IPS-NIHi11 (cell line): ENCODE measurements at regions not wholly inside any gene's neighbourhood (a gene's known extent, or its start where the extent isn't known, plus 50 kb on each side); places are given as distances from the start of the nearest gene placed in this dataset.

Experiments used
- DNase-seq: peaks from one replicate; pipeline ENCODE4 v3.0.0; 2012; ENCODE audit warnings: mixed read lengths, low spot score

DNA sequence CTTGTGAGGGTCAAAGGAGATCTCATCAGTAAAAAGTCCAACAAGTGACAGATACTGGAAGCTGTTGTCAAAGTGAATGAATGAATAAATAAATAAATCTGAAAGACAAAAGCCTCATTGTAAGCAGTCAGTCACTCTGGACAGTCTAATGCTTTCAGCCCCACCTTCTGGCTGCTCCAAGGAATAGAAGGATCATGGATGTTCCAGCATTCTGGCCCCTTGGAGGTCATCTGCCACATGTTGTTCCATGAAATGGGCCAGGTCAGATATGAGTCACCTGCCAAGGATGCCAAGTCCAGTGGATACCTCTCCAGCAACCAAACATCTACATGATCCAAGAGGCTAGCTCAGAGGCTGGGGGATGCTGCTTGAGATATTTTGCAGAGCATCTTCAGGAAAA, 185.6 kb downstream of the BMP7 start:
- no peak for DNase-seq

DNA sequence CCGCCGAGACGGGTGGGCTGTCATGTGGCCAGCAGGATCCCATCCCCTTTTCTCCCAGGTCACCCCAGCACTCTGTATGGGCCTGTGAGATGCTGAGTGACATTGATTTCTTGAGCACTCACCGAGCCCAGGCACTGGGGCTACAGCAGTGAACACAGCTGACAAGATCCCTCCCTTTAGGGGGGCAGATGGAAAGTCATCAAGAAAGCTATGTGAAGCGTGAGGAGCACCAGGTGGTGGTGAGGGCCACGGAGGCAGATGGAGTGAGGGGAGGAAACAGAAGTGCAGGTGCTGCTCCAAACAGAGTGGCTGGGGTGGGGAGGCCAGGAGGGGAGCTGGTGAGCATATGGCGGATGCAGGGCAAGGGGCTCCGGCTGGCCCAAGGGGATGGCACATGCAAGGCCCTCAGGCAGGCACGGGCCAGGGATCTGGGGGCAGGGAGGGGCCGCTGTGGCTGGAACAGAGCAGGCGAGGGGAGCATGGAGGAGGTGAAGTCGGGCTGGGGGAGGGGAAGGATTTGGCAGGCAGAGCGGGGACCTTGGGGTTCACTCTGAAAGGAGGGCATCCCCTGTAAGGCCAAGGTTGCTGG, 184.0 kb downstream of the BMP7 start:
- DNase-seq, result no peak

DNA sequence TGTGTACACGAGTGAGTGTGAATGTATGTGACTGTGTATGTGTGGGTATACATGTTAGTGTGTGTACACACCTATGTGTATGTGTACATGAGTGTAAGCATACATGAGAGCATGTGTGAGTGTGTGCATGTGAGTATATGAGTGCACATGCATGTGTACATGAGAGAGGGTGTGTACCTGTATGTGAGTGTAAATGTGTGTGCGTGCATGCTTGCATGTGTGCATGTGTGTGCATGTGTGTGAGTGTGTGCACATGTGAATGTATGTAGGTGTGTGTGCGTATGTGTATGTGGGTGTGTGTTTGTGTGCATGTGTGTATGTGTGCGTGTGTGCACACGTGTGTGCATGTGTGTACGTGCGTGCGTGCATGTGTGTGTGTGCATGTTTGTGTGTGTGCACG, 183.4 kb downstream of the BMP7 start:
- DNase-seq, result no peak

DNA sequence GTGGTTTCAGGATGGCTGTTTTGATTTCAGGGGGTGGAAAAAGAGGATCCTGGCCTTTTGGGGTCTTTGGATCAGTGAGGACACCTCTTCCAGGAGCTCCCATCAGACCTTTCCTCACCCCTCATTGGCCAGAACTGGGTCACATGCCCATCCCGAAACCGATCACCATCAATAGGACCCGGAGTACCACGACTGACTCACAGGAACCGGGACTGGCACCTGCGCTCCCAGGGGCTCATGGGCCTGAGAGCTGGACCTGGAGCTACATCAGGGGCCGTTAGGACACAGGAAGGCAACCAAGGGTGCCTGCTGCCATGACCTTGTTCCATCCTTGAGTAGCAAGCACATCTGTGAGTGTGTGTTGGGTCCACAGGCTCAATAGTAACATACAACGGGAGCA, 180.4 kb downstream of the BMP7 start:
- DNase-seq, result no peak

DNA sequence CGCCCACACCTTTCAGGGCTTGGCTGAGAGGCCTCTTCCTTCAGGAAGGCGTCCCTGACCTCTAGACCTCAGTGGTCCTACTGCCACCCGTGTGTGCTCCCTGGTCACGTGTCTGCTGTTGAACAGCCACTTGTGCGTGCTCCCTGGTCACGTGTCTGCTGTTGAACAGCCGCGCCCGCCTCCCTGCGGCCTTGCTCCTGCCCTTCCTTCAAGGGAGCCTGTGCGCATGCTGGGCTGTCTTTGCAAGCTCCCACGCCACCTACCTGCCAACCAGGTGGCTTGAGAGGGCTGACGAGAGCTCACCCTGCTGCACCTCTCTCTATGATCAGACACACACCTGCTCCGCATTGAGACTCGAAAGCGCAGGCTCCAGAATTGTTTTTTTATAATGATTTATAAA, 179.3 kb downstream of the BMP7 start:
- DNase-seq, result no peak

DNA sequence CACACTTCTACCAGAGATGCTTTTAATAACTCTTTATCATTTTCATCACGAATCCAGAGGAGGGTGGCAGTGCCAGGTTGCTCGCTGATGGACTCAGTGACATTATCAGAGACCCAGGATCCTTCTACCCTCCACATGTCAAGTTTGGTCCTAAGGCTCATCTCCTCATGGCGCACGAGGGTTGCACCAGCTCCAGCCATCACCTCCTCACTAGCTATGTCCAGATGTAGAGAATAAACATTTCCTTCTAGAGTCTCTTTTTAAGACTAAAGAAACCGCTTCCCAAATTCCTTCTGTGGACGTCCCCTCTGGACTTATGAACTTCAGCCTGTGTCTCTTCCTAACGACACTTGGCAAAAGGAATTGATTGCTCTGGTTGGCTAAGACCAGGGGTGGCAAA, 178.7 kb downstream of the BMP7 start:
- no peak for DNase-seq

DNA sequence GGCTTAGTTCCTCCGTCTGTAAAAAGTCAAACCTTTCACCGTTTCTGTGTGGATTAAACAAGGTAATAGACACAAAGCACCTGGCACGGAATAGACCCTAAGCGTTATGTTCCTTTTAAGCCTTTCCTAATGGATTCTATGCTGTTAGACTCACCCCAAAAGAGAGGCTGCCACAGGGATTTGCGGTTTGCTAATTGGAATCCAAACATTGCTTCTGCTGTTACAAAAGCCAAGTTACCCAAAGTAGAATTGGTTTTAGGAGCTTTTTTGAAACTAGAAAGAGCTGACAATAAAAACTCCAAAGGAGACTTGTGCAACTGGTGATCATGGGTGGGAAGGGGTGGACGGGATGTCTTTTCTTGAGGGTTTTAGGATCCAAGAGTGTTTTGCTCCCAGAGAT, 178.0 kb downstream of the BMP7 start:
- DNase-seq, result no peak

DNA sequence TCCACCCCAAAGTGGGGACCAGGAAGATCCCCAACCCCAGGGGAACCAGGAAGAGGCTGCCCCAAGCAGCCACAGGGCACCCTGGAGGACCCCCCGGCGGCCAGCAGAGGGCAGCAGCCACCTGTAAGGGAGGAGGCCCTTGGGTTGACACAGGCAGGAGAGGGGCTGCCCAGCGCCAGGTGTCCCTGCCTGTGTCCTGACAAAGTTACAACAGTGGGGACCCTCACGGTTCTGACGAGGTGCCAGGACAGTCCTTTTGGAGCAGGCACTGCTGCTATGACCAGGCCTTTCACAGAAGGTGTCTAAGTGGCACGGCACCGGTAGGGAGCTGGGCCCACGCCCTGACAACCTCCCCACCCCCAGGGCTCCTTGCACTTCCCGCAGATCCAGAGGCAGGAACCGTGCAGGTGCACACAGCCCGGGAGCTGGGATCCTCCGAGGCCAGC, 176.7 kb downstream of the BMP7 start:
- peak; percentile 89 for DNase-seq

DNA sequence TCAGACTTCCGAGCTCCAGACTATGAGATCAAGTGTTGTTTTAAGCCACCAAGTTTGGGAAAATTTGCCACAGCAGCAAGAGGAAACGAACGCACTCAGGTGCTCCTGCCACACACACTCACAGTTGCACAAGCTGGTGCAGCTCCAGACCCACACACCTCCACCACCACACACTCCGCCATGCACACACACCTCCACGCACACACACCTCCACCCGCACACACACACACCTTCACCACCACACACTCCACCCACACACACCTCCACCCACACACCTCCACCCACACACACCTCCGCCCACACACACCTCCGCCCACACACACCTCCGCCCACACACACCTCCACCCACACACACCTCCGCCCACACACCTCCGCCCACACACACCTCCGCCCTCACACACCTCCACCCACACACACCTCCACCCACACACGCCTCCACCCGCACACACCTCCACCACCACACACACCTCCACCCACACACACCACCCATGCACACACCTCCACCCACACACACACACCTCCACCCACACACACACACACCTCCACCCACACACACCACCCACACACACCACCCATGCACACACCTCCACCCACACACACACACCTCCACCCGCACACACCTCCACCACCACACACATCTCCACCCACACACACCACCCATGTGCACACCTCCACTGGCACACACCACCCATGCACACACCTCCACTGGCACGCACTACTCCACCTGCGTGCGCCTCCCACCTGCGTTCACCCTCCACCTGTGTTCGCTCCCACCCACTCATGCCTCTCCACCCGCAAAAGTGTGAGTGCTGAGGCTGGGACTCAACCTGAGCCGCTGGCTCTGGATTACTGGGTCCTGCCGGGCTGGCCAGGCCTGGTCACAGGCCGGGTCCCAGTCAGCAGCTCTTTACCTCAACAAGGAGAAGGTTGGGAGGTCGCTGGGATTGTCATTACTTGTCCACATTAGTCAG, 175.6 kb downstream of the BMP7 start:
- no peak for DNase-seq

DNA sequence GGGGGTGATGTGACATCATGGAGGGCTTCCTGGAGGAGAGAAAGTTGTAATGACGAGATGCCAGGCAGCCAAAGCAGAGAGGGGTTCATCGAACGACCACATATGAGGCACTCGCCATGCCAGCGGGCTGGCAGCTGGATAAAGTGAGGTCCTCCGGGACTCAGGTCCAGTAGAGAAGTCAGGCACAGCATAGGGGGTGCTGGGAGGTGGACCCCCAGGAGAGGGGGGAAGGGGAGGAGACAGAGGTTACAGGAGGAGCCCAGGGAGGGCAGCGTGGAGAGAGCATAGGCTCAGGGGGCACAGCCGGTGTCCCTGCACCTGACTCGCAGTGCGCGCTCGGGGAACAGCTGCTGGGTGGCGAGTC, 174.7 kb downstream of the BMP7 start:
- DNase-seq, result no peak

DNA sequence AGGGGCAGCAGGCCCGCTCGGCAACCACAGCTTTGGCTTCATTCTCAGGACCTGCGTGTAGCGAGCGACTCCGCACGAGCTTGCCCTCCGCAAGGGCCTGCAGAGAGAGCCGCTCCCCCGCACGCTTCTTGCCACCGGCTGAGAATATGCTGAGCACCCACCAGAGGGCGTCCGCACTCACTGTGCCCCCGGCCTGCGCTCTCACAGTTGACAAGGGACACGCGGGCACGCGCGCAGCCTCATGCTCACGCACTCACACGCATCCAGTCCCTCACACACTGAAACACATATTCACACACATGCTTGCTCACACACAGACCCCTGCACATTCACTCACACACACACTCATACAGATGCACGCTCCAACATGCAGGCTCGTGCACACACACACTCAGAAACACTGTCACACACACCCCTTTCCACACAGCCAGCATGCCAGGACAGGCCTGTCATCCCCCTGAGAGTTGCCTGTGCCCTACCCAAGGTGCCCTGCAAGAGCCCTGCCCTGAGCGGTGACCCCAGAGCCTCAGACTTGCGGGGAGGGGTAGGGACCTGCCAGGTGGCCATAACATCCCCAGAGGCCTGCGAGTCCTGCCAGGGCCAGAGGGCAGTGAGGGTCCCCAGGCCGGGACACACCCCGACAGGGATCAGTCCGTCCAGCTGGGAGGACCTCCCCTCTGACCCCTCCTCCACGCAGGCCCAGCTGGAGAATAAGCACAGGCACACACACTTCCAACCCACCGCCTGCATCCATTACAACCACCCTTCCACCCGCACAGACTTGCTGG, 174.1 kb downstream of the BMP7 start:
- DNase-seq, result peak; percentile 93

DNA sequence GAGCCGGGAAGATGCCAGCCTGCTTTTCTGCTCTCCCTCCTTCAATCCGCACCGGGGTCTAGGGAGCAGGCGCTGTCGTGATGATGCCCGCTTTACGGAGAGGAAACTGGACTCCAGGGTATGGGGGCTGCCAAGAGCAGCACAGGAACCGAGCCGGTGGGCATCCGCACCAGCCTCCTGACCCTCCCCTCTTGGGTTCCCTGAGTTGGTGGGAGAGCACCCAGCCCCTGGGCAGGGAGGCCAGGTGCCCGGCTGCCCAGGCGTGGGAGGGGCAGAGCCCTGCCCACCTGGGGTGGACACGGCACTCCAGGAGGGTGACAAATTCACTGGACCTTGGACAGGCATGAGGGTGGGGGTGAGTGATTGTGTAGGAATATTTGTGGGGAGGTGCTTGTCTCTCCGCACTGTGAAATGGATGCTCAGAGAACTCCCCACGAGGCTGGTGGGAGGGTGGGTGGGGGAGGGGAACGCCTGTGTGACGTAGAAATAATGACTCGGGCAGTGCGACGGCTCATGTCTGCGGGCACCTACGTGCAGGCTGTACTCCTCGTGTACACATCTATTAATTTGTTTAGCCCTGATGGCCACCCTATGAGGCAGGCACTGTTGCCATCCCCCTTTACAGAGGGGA, 173.4 kb downstream of the BMP7 start:
- DNase-seq, result no peak

DNA sequence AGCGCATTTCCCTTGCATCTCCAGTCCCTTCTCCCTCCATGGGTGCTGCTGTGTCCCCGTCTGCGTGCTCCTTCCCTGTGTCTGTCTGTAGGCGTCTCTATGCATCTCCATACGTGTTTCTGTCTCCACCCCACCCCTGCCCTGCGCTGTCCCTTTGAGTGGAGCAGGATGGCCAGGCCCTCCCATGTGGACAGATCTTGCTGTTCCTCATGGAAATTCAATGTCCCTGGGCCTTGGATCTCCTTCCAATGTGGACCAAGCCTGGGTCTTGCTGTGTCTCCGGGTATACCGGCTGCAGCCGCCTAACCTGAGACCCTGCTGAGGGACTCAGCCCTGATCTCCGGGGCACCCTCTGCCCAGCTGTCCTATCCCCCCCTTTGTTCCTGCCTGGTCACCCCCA, 172.7 kb downstream of the BMP7 start:
- DNase-seq, result no peak

DNA sequence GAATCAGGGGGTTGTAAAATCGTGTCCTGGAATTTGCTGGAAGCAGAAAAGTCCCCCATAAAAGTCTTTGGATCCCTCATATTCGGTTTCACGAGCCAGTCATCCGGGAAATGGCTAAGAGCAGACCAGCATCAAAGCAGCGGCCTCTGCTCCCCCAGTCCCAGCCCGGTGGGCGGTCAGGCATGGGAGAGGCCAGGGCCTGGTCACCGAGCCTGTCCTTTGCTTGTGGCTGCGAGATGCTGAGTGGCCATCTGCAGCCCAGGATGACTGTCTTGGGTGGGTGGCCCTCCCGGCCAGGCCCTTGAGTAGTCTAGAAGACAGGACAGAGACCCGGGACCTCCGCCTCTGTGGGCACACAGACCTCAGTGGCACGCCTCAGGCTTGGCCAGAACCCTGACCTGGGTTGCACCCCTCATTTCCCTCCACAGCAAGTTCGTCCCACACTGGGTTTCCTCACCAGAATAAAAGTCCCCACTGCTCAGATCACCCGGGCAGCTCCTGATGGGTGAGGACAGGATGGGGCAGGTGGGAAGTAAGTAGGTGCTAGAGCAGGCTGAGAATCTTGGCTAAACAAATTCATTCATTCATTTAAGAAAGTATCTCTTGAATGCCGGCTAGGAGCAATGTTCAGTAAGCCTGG, 172.1 kb downstream of the BMP7 start:
- DNase-seq, result no peak

DNA sequence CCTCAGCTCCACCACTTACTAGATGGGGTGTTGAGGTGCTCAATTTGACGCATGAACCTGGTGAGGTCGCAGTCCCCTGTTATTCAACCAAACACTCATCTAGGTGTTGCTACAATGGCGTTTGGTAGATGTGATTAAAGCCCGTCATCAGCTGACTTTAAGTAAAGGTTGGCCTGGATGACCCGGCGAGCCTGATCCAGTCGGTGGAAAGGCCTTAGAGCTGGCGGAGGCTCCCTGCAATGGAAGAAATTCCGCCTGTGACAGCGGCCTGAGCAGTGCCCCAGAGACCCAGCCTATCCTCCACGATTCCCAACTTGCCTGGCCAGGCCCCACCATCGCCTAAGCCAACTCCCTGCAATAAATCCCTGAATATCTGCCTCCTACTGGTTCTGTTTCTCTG, 171.4 kb downstream of the BMP7 start:
- DNase-seq, result no peak

DNA sequence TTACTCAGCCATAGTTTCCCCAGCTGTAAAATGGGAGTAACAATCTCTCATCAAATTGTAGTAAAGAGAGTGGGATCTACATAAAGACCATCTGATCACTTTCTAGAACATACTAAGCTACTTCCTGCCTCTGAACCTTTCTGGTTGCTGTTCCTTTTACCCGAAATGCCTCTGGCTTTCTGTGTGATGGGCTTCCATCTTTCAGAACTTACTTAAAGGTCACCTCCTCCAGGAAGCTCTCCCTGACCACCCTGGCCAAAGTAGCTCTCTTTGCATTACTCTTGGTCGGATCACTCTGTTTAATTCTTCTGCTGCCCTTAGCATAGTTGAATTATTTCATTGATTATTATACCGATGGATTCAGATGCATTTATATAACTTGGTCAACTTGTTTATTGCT, 171.0 kb downstream of the BMP7 start:
- no peak for DNase-seq

DNA sequence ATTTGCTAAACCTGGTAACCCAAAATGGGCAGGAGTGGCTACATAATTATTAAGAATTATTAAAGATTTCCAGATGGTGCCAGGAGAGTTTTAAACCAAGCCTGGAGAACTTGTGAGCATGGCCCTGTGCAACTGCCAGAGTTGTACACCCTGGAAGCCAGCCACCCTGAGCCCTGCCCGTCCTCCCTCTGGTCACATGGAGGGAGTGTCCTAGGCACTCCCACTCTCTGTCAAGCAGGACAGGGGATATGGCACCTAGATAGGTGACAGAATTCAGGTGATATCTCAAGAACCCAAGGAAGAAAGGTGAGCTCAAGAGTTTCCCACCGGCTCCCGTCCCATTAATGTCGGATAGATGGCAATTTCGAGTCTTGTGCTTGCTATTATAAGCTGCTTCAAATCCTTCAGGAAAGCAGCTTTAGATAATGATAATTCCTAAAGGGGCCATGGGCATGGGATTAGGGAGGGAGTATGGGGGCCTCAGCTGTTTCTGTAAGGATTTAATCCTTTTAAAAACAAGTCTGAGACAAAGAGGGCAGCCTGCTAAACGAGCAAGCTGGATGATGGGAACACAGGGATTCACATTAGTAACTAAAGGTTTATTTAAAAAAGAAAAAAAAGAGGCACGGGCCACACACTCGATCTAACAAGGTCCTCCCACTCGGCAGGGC, 169.1 kb downstream of the BMP7 start:
- no peak for DNase-seq

DNA sequence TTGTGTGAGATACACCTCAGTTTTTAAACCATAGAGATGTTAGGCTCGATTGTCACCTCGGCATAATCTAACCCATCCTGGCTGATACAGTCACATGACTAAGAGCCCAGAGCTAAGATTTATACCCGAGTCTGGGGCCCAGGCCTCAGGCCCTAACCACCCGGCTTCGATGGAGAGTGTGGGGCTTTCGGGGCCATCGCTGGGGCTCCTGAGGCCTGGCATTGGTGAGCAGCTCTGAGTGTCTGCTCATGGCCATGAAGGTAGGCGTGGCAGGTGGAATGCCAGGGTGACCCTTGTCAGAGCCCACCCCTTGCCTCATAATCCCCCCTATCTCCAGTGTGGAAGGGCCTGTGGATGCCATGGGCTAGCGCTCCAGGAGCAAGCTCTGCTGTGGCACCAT, 164.3 kb downstream of the BMP7 start:
- no peak for DNase-seq

DNA sequence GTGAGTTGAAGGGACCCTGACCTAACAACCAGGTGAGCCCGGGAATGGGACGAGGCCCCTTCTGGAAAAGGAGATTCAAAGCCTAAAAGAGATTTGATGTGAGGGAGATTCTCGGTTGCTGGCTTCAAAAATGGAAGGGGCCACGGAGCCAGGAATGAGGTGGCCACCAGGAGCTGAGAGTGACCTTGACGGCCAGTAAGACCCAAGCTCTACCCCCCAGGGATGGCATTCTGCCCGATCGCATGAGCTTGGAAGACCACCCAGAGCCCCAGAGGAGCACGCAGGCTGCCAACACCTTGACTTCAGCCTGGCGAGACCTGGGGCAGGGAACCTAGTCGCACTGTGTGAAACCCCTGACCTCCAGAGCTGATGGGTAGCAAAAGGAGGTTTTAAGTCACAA, 163.9 kb downstream of the BMP7 start:
- DNase-seq, result no peak

DNA sequence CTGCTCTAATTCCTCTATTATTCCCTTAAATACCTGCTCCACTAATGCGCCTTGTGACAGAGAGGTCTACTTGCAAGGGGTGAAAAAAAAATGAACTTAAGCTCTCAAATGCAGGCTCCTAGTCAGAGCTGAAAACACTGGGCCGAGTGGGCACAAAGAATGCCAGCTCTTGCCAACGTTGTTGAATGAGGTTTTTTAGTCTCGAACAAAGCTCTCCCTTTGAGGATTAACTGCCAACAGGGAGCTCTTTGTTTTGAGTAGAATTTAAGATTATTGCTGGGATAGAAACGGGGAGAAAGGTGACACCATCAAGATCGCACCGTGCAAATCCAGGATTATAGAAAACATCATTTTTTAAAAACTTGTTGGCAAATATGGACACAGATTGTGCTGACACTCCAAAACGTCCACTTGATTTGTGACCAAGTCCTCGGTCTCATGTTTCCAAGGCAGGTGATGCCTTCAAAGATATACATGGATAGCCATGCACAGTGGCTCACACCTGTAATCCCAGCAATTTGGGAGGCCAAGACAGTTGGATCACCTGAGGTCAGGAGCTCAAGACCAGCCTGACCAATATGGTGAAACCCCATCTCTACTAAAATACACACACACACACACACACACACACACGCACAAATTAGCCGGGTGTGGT, 163.2 kb downstream of the BMP7 start:
- DNase-seq, result no peak

DNA sequence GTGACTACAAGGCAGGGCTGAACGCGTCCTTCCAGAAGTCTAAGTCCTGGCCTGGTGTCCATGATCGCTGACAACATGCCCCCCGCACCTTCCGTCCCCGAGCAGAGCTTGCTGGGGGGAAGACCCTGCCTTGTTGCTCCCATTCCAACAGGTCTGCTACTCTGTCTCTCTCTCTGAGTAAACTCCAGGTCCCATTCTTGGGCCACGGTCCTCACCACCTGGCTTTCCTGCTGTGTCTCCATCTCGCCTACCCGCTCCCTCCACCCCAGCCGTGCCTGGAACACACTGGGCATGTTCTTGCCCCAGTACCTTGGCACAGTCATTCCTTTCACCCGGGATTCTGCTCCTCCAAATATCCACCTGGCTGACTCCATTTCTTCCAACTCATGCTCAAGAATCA, 162.3 kb downstream of the BMP7 start:
- DNase-seq, result no peak
